Upper lobe of left lung (tissue), 6 donors: ENCODE measurements at regions not wholly inside any gene's neighbourhood (a gene's known extent, or its start where the extent isn't known, plus 50 kb on each side); places are given as distances from the start of the nearest gene placed in this dataset.

Experiments used
- ATAC-seq, 2 donors: fragments of 200-7000 bp; cut with Tn5 transposase; one replicate each; pipeline ENCODE4 v1.9.1; 2022; ENCODE audit warnings: mild to moderate bottlenecking in 2 of 2, moderate library complexity in 2 of 2; ENCODE audit not compliant: low FRiP score in 2 of 2
- DNase-seq, 2 donors: peaks; one replicate each; pipeline ENCODE4 v3.0.0-alpha.2; 2019 to 2020
- H3K27ac ChIP-seq, 4 donors: fragments of 200-600 bp; sonication (generic); one replicate each; pipeline ENCODE4 v1.5.1; 2016 to 2019
- H3K27me3 ChIP-seq, 4 donors: fragments of 200-600 bp; sonication (generic); one replicate each; pipeline ENCODE4 v1.5.1; 2017 to 2019
- H3K36me3 ChIP-seq, 4 donors: fragments of 200-600 bp; sonication (generic); one replicate each; pipeline ENCODE4 v1.5.1; 2016 to 2019
- H3K4me1 ChIP-seq, 4 donors: fragments of 200-600 bp; sonication (generic); one replicate each; pipeline ENCODE4 v1.5.1; 2018 to 2019
- H3K4me3 ChIP-seq, 4 donors: fragments of 200-600 bp; sonication (generic); one replicate each; pipeline ENCODE4 v1.5.1; 2017 to 2019; ENCODE audit warnings: mild to moderate bottlenecking in 2 of 4, moderate library complexity in 1 of 4
- H3K9me3 ChIP-seq, 4 donors: fragments of 200-600 bp; sonication (generic); one replicate each; pipeline ENCODE4 v1.5.1; 2018 to 2019
- CTCF ChIP-seq, 6 experiments: fragments of 450-650 bp in 4 of 6; fragments of 200-600 bp in 2 of 6; sonication (generic) in 2 of 6; IDR thresholded peaks; one replicate each; pipeline ENCODE4 v1.5.1; 2016 to 2019; ENCODE audit warnings: antibody characterized with exemption in 6 of 6
- EP300 ChIP-seq, 4 donors: sonication (generic); formaldehyde crosslinking; IDR thresholded peaks; one replicate each; pipeline ENCODE4 v1.5.1; 2017; ENCODE audit warnings: antibody characterized with exemption in 4 of 4, control low read depth in 2 of 4
- POLR2A ChIP-seq, 4 donors: fragments of 450-650 bp; IDR thresholded peaks; one replicate each; pipeline ENCODE4 v1.5.1; 2016 to 2017; ENCODE audit warnings: antibody characterized with exemption in 4 of 4, mild to moderate bottlenecking in 2 of 4
- POLR2AphosphoS5 ChIP-seq, 2 donors: sonication (generic); formaldehyde crosslinking; IDR thresholded peaks; one replicate each; pipeline ENCODE4 v1.5.1; 2017; ENCODE audit warnings: antibody characterized with exemption in 2 of 2
- WGBS, 2 donors: methylation state at CpG; one replicate each; pipeline ENCODE4 v1.1.5; 2017 to 2018; 5-methylcytosine and 5-hydroxymethylcytosine counted together
- donor health status: DM: no; HTN: no; CAD: no; lungs with moderate emphysema.
- donor health status: DM: no; HTN: yes; CAD: no; lungs with severe emphysema.

GRCh38 chr18:44178476-44178875 lies 502.2 kb upstream of the SETBP1 start:
- Histone ChIP-seq H3K4me3 (no peak overlapping the region), H3K4me1 (no peaks in the 10 kb centered on the region), H3K36me3 (no peaks in the 10 kb centered on the region), H3K27ac (no peak overlapping the region), H3K9me3 (no peaks in the 10 kb centered on the region), H3K27me3 (no peaks in the 10 kb centered on the region)
- DNase-seq (no peak), ATAC-seq (no peak)
- 71 to 73% methylated on average over 2 of the region's 2 CpGs for WGBS, 2 donors
- no peak for TF ChIP-seq EP300 (IDR thresholded peaks at IDR 0.05)
- no peak for TF ChIP-seq POLR2AphosphoS5 (IDR thresholded peaks at IDR 0.05)
- no peak for TF ChIP-seq CTCF (IDR thresholded peaks at IDR 0.05)
- TF ChIP-seq POLR2A (IDR thresholded peaks at IDR 0.05): no peak

- Histone ChIP-seq H3K36me3 (no peaks in the 10 kb centered on the region), H3K4me3 (no peak overlapping the region), H3K4me1 (no peaks in the 10 kb centered on the region), H3K9me3 (no peaks in the 10 kb centered on the region), H3K27me3 (no peaks in the 10 kb centered on the region), H3K27ac (no peak overlapping the region)
- DNase-seq: no peak
- TF ChIP-seq EP300 (IDR thresholded peaks at IDR 0.05) (no peak), CTCF (IDR thresholded peaks at IDR 0.05) (no peak), POLR2A (IDR thresholded peaks at IDR 0.05) (no peak), POLR2AphosphoS5 (IDR thresholded peaks at IDR 0.05) (no peak)
- no peak for ATAC-seq
- WGBS, 2 donors: 92 to 97% methylated on average over 10 of the region's 10 CpGs
Observed at GRCh38 chr18:44179693-44180092, 501.0 kb upstream of the SETBP1 start.

- Histone ChIP-seq H3K4me1 (no peaks in the 10 kb centered on the region), H3K27ac (no peak overlapping the region), H3K36me3 (no peaks in the 10 kb centered on the region), H3K4me3 (no peak overlapping the region), H3K27me3 (no peaks in the 10 kb centered on the region), H3K9me3 (no peaks in the 10 kb centered on the region)
- no peak for TF ChIP-seq CTCF (IDR thresholded peaks at IDR 0.05)
- TF ChIP-seq POLR2A (IDR thresholded peaks at IDR 0.05): no peak
- TF ChIP-seq POLR2AphosphoS5 (IDR thresholded peaks at IDR 0.05): no peak
- TF ChIP-seq EP300 (IDR thresholded peaks at IDR 0.05): no peak
- DNase-seq (no peak), ATAC-seq (no peak)
- WGBS, 2 donors: 85 to 97% methylated on average over 1 of the region's 1 CpG
Observed at GRCh38 chr18:44180683-44181082, 500.0 kb upstream of the SETBP1 start.

GRCh38 chr18:44181951-44182747 lies 498.5 kb upstream of the SETBP1 start:
- Histone ChIP-seq H3K9me3 (no peaks in the 10 kb centered on the region), H3K36me3 (no peaks in the 10 kb centered on the region), H3K27me3 (no peaks in the 10 kb centered on the region), H3K4me1 (no peaks in the 10 kb centered on the region), H3K4me3 (no peak overlapping the region), H3K27ac (no peak overlapping the region)
- ATAC-seq (no peak), DNase-seq (no peak)
- TF ChIP-seq CTCF (IDR thresholded peaks at IDR 0.05) (no peak), POLR2AphosphoS5 (IDR thresholded peaks at IDR 0.05) (no peak), POLR2A (IDR thresholded peaks at IDR 0.05) (no peak), EP300 (IDR thresholded peaks at IDR 0.05) (no peak)
- 78 to 83% methylated on average over 3 of the region's 3 CpGs for WGBS, 2 donors

- H3K4me3 ChIP-seq: no peak overlapping the region
- no peaks in the 10 kb centered on the region for H3K36me3 ChIP-seq
- 85 to 95% methylated on average over 3 of the region's 3 CpGs for WGBS, 2 donors
- H3K27me3 ChIP-seq: no peaks in the 10 kb centered on the region
- no peak for ATAC-seq
- H3K9me3 ChIP-seq: no peaks in the 10 kb centered on the region
- no peak for DNase-seq
- no peak for TF ChIP-seq EP300 (IDR thresholded peaks at IDR 0.05)
- TF ChIP-seq CTCF (IDR thresholded peaks at IDR 0.05): no peak
- TF ChIP-seq POLR2AphosphoS5 (IDR thresholded peaks at IDR 0.05): no peak
- TF ChIP-seq POLR2A (IDR thresholded peaks at IDR 0.05): no peak
- H3K4me1 ChIP-seq: no peaks in the 10 kb centered on the region
- no peak overlapping the region for H3K27ac ChIP-seq
Observed at GRCh38 chr18:44186001-44186400, 494.7 kb upstream of the SETBP1 start.
